Amniotic stem cell (primary cell): ENCODE measurements at regions not wholly inside any gene's neighbourhood (a gene's known extent, or its start where the extent isn't known, plus 50 kb on each side); places are given as distances from the start of the nearest gene placed in this dataset.
A peak's percentile ranks its signal among the peaks of the same experiment; 100 is the strongest.
"Not testable (repeated sequence)": the region's sequence is repeated elsewhere in the genome, so short reads cannot be mapped to it uniquely, and the experiment has no call there.

Source experiments
- DNase-seq: peaks from one replicate; lab custom pipeline; 2025; lab: John Stamatoyannopoulos, UW

- DNase-seq: no peak
Observed at GRCh38 chr3:124636863-124637296, 93.4 kb upstream of the UMPS start.

DNA sequence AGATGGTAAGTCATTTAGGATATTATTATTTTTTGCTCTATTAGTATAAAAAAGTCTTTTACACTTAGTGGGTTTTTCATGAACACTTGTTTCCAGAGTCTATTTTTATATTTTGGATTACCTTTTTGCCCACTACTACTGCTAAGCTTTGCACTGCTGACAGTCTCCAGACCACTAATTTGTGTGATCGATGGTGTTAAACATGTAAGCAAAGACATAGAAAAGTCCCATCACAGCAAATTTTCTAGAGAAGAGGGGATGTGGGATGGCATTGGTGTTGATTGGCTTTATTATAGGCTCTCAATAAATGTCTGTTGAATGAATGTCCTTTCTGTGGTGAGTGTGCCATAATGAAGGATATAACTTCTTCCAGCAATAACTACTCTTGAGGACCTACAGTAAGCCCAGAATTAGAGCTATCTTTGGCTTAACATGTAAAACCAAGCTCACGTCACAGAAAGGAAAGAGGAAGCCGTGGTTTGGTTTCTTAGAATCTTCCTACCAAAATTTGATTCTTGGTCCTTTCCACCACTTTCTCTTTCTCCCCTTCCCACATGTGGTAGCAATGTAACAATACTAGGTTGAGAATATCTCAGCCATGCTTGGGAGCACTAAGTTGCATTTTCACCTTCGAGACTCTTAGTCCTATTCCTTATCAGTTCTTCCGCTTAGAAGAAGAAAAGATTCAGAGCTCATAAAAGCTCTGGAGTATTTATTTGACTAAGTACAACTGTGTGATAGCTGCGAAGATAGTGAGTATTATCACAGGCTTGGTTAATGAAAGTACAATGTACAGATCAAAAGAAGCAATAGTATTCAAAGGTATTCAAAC, 90.6 kb upstream of the UMPS start:
- DNase-seq: no peak

- no peak for DNase-seq
Observed at GRCh38 chr3:124640635-124641306, 89.5 kb upstream of the UMPS start.

- no peak for DNase-seq
Observed at GRCh38 chr3:124643453-124643852, 86.8 kb upstream of the UMPS start.

DNA sequence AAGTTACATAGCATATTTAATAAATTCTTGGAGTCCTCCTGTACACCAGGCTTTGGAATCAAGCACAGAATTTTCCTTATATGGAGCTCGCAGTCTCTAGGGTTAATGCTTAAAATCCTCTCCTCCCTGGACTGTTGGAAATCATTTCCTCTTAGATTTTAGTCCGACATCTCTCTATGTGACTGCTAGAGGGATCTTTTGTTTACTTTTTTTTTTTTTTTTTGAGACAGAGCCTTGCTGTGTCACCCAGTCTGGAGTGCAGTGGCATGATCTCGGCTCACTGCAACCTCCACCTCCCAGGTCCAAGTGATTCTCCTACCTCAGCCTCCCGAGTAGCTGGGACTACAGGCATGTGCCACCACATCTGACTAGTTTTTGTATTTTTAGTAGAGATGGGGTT, 84.1 kb upstream of the UMPS start:
- not testable (repeated sequence) for DNase-seq

DNA sequence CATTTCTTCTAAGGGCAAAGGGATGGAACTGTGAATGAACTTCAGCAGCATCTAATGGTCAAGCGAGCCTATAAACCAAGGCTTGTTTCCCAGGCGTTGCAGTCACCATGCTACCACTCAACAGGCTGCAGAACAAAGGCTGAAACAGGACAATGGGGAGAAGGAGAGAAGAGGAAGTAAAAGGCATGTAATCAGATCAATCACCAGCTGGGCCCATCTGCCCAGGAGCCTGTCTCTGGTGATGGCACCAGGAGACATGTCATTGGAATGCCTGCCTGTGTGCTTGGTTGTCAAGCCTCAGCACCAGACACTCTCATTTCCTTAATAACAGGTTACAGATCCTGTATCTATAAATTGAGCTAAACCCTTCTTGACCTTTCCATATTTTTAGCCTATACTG, 81.7 kb upstream of the UMPS start:
- DNase-seq: no peak

DNA sequence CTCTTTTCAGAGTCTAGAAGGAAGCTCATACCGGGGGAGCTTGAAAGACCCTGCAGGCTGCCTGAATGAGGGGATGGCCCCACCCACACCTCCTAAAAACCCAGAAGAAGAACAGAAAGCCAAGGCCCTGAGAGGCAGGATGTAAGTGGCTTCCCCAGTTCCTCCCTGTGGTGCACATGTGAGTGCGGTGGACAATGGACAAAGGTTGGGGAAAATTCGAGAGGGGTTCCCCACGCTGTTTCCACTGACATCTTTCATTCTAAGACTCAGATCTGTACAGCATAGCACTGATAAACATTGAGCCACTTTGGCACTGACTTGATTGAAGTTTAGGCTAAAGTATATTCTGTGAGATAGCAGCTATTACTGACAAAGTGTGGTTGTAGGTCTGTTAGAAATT, 79.5 kb upstream of the UMPS start:
- no peak for DNase-seq

DNA sequence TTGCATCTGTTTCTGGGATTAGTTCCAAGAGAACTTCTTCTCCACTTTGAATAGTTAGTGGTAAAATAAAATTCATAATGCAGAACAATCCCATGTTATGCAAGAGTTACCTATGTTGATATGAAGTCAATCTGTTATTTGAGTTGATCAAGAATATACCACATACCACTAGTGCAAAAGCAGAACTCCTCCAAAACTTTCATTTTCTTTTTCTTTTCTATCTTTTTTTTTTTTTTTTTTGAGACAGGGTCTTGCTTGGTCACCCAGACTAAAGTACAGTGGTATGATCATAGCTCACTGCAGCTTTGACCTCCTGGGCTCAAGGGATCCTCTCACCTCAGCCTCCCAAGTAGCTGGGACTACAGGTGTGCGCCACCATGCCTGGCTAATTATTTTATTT, 78.8 kb upstream of the UMPS start:
- not testable (repeated sequence) for DNase-seq

- no peak for DNase-seq
Observed at GRCh38 chr3:124652009-124652408, 78.2 kb upstream of the UMPS start.

- no peak for DNase-seq
Observed at GRCh38 chr3:124653071-124653796, 77.0 kb upstream of the UMPS start.

- DNase-seq: no peak
Observed at GRCh38 chr3:124653797-124654469, 76.3 kb upstream of the UMPS start.

- no peak for DNase-seq
Observed at GRCh38 chr3:124654470-124654845, 75.8 kb upstream of the UMPS start.

DNA sequence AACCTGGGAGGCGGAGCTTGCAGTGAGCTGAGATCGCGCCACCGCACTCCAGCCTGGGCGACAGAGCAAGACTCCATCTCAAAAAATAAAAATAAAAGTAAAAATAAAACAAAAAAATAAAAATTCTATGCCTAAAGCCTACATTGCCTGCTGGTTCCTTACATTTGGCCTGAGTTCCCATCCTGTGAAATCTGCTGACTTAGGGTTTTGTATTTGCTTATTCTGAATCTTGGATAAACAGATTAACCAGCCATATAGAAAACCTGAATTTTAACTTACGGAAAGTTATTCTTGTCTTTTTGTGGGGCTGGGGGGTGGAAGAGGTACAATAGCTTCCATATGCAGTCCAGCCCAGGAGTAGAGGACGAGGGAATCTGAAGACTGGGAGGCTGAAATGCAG, 73.7 kb upstream of the UMPS start:
- DNase-seq: no peak

DNA sequence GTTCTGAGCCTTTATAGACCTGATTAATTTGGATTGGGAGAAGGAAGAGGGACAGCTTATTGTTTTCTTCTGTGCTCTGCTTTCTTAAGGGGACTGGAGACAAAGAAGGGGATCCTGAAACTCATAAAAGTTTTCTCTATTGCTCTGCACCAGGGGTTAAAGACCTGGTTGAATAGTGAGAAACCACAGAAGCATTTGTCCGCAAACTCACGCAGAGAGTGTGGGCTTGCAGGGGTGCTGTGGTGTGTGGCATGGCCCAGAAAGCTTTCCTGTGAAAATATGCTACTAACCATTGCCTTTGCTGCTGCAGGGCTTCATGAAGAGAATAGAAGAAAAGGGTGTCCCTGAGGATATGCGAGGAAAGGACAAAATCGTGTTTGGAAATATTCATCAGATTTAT, 73.1 kb upstream of the UMPS start:
- no peak for DNase-seq

- DNase-seq: no peak
Observed at GRCh38 chr3:124658270-124658669, 72.0 kb upstream of the UMPS start.

GRCh38 chr3:124659175-124659574, 71.1 kb upstream of the UMPS start:
- no peak for DNase-seq

- DNase-seq: no peak
Observed at GRCh38 chr3:124660599-124660998, 69.7 kb upstream of the UMPS start.

DNA sequence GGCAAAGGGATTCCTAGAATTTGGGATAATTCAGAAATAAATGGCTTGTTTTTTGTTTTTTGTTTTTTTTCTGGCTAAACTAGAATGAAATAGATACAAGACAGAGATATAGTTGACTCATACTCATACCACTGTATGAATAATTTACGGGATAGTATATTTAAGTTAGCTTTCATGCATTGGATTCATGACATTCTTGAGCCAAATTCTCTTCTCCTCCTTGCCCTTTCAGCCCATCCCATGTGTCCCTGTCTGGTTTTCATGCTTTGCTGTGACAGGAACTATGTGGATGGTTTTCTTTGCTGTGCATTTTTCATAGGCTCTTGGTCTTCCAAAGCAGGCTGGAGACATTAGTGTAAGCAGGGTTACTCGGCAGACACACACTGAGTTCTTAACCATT, 66.6 kb upstream of the UMPS start:
- DNase-seq: no peak

DNA sequence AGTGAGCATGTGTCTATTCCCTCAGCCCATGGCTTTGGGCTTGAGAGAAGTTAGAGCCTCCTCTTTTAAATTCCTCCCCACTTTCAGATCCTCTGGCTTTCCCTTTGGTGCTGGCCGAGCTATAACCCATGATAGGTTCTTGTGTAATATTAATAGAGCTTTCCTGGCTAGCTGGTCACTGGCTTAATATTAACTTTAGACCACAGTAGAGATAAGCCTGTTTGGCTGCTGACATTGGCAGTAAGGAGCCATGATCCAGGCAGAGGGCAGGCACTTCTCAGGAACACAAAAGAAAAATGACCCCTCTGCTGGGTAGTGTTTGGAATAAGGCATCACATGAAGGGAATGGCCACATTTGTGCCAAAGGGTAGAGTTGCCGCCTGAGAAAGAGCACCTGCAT, 65.4 kb upstream of the UMPS start:
- no peak for DNase-seq

DNA sequence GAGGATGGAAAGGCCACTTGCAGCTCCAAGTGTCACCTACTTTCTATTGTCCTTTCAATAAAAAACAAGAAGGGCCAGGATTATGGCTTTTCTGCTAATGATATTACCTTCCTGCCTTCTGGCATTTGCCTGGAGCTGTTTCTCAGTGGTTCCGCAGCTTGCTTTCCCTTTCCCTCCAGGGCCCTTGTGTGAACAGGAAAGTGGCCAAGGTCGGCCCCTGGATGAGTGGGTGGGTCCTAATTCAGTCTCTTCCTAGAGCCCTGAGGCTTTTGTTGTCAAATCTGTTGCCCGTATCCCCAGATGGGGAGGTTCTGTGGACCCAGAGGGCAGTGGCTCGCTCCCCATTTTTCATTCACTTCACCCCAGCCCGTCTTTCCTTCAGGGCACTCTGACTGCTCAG, 64.2 kb upstream of the UMPS start:
- DNase-seq: no peak

- peak; percentile 27 for DNase-seq
Observed at GRCh38 chr3:124669470-124669869, 60.8 kb upstream of the UMPS start.

DNA sequence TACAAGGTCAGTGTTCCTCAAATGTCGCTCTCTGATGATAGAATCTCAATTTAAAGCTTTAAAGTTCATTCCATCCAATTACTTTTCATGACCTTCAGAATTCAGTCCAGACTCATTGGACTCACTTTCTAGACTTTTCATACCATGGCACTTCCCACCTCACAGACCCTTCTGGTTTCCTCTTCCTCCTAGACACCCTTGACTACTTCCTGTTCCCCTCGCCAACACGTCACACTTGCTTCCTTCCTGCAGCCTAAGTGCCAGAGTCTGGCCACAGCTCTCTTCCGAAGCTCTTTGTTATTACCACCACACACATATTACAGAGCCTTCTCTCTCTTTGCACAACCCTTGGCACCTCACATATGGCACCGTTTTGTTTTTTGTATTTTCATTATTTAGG, 59.1 kb upstream of the UMPS start:
- DNase-seq: no peak
